ENCODE measurements at regions not wholly inside any gene's neighbourhood (a gene's known extent, or its start where the extent isn't known, plus 50 kb on each side); places are given as distances from the start of the nearest gene placed in this dataset.

DNA sequence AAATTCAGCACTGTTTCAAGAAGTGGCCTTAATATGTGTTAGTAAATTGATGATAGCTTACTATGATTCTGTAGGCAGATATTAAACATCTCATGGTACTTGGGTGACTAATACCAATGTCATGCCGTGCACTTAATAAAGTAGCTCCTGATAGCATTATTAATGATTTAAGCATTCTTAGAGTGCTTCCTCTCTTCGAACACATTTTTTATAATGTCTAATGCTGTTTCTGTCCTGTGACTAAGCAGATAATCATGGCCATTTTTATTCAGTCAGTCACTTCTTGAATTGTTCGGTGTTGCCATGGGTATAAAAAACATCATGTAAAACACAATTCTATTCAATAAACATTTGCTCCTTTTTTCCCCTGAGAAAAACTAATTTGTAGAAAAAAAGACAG, 804.6 kb upstream of the ADGRL4 start:
- no peaks in the 10 kb centered on the region for H3K27me3 ChIP-seq
- no peaks in the 10 kb centered on the region for H3K9me3 ChIP-seq
- H3K27ac ChIP-seq: no peak overlapping the region
- H3K4me3 ChIP-seq (ENCODE audit: low read depth in 1 of 2, low read length in 1 of 2): no peak overlapping the region
- TF ChIP-seq, protein P1, sequence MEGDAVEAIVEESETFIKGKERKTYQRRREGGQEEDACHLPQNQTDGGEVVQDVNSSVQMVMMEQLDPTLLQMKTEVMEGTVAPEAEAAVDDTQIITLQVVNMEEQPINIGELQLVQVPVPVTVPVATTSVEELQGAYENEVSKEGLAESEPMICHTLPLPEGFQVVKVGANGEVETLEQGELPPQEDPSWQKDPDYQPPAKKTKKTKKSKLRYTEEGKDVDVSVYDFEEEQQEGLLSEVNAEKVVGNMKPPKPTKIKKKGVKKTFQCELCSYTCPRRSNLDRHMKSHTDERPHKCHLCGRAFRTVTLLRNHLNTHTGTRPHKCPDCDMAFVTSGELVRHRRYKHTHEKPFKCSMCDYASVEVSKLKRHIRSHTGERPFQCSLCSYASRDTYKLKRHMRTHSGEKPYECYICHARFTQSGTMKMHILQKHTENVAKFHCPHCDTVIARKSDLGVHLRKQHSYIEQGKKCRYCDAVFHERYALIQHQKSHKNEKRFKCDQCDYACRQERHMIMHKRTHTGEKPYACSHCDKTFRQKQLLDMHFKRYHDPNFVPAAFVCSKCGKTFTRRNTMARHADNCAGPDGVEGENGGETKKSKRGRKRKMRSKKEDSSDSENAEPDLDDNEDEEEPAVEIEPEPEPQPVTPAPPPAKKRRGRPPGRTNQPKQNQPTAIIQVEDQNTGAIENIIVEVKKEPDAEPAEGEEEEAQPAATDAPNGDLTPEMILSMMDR (IDR thresholded peaks at IDR 0.05): no peak
- no peaks in the 10 kb centered on the region for H3K4me1 ChIP-seq (ENCODE audit: control insufficient read depth in 1 of 2, insufficient read depth in 1 of 2, low read depth in 1 of 2, low read length in 1 of 2)
- H3K36me3 ChIP-seq: no peaks in the 10 kb centered on the region

DNA sequence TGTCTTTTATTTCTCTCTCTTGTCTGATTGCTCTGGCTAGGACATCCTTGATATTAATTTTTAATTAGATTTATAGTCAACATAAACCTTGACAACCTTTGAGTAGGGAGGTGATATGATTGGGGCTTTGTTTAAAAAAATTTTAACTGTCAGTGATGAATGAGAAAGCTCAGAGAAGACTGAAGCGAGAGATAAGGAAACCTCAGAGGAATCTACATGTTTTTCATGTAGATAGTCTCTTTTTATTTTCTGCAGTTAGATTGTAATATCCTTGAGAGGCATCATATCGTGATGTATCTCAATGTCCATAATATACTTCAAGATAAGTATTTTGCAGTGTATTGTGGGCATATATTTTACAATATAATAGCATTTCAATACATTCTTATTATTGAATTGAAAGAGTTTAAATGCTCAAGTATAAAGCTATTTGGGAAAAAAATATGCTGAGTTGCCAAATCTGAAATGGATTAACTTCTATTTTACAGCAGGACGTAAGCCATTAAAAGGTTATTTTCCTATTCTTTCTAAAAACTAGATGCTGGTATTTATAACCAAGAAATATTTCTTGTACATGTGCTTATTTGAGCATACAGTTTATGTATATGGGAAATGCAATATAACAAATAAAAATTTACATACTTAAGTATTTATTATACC, 802.4 kb upstream of the ADGRL4 start:
- H3K36me3 ChIP-seq: no peaks in the 10 kb centered on the region
- H3K4me3 ChIP-seq (ENCODE audit: low read depth in 1 of 2, low read length in 1 of 2): no peak overlapping the region
- no peak overlapping the region for H3K27ac ChIP-seq
- H3K4me1 ChIP-seq (ENCODE audit: control insufficient read depth in 1 of 2, insufficient read depth in 1 of 2, low read depth in 1 of 2, low read length in 1 of 2): no peaks in the 10 kb centered on the region
- no peaks in the 10 kb centered on the region for H3K27me3 ChIP-seq
- TF ChIP-seq, protein P1 (IDR thresholded peaks at IDR 0.05): no peak
- no peaks in the 10 kb centered on the region for H3K9me3 ChIP-seq

DNA sequence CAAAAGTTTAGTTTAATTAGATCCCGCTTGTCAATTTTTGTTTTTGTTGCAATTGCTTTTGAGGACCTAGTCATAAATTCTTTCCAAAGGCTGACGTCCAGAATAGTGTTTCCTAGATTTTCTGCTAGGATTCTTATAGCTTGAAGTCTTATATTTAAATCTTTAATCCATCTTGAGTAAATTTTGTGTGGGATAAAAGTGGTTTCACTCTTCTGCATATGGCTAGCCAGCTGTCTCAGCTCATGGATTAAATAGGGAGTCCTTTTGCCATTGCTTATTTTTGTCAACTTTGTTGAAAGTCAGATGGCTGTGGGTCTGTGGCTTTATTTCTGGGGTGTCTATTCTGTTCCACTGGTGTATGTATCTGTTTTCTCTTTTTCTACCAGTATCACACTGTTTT, 801.3 kb upstream of the ADGRL4 start:
- no peaks in the 10 kb centered on the region for H3K9me3 ChIP-seq
- TF ChIP-seq, protein P1 (IDR thresholded peaks at IDR 0.05): no peak
- no peaks in the 10 kb centered on the region for H3K36me3 ChIP-seq
- no peaks in the 10 kb centered on the region for H3K4me1 ChIP-seq (ENCODE audit: control insufficient read depth in 1 of 2, insufficient read depth in 1 of 2, low read depth in 1 of 2, low read length in 1 of 2)
- no peaks in the 10 kb centered on the region for H3K27me3 ChIP-seq
- H3K4me3 ChIP-seq (ENCODE audit: low read depth in 1 of 2, low read length in 1 of 2): no peak overlapping the region
- no peak overlapping the region for H3K27ac ChIP-seq

DNA sequence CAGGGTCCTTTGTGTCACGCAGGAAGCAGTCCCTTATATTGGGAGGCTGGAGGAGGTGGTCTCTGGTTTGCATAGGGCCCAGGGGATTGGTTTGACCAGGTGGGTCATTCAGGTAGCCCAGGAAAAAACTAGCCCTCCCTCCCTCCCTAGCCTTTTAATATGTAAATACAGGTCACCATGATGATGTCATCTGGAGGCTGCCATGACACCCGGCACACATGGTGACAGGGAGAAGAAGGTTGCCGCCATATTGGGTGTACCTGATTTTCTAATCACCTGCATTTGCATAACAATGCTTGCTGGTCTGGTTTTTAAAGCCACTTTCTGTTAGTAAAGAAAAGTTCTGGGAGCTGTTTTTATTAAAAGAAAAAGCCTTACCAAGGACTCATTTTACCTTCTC, 791.0 kb upstream of the ADGRL4 start:
- peaks cover 3% of the 10 kb centered on the region for H3K9me3 ChIP-seq
- H3K36me3 ChIP-seq: no peaks in the 10 kb centered on the region
- TF ChIP-seq, protein P1 (IDR thresholded peaks at IDR 0.05): no peak
- no peaks in the 10 kb centered on the region for H3K4me1 ChIP-seq (ENCODE audit: control insufficient read depth in 1 of 2, insufficient read depth in 1 of 2, low read depth in 1 of 2, low read length in 1 of 2)
- no peaks in the 10 kb centered on the region for H3K27me3 ChIP-seq
- H3K4me3 ChIP-seq (ENCODE audit: low read depth in 1 of 2, low read length in 1 of 2): no peak overlapping the region
- H3K27ac ChIP-seq: no peak overlapping the region

DNA sequence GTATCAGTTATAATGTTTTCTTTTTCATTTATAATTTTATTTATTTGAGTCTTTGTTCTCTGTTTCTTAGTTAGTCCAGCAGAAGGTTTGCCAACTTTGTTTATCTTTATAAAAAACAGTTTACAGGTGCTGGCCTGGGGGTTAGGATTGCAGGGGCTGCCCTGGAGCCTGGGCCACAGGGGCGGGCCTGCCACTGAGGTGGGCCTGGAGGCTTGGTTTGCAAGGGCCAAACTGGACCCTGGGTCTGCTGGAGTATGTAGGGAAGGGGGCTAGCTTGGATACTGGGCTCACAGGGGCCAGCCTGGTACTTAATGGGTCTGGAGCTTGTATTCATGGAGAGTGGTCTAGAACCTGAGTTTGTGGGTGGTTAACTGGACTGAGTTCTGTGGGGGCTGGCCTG, 789.9 kb upstream of the ADGRL4 start:
- Histone ChIP-seq H3K27me3 (no peaks in the 10 kb centered on the region), H3K36me3 (no peaks in the 10 kb centered on the region), H3K27ac (no peak overlapping the region), H3K9me3 (peaks cover 3% of the 10 kb centered on the region), H3K4me1 (ENCODE audit: control insufficient read depth in 1 of 2, insufficient read depth in 1 of 2, low read depth in 1 of 2, low read length in 1 of 2) (no peaks in the 10 kb centered on the region), H3K4me3 (ENCODE audit: low read depth in 1 of 2, low read length in 1 of 2) (no peak overlapping the region)
- TF ChIP-seq, protein P1 (IDR thresholded peaks at IDR 0.05): no peak

Measured in neutrophil (primary cell).